DMS153 treated with DMSO at 0.1 percent for 48 hours (cell line): ENCODE measurements at regions not wholly inside any gene's neighbourhood (a gene's known extent, or its start where the extent isn't known, plus 50 kb on each side); places are given as distances from the start of the nearest gene placed in this dataset.

Source experiments
- DNase-seq: peaks from one replicate; lab custom pipeline; 2025; ENCODE audit not compliant: unreplicated experiment; lab: John Stamatoyannopoulos, UW

DNA sequence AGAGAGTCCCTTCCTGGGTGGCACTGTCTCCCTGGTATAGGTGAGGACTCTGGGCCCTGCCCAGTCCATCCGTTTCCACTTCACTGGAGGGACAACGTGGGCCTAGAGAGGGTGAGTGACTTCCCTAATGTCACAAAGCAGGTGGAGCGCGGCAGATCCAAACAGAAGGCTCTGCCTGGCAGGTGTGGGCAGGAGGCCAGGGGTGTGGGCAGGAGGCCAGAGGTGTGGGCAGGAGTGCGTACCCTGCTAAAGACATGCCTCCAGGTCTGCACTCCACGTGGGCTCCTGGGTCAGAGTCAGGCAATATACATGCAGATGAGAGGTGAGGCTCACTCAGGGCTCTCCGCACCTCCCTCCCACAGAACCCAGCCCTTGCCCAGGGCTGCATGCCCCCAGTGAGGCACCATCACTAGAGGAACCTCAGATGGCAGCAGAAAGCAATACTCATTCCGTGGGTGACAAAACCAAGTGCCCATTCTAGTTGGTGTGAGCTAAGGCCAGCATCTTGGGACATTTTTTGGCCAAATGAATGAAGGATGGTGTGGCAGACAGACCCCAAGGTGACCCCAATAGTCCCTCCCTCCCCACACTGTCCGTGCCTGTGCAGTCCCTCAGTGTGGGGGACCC is 271.6 kb upstream of the RTL1 start:
- DNase-seq, result peak; percentile 31

DNA sequence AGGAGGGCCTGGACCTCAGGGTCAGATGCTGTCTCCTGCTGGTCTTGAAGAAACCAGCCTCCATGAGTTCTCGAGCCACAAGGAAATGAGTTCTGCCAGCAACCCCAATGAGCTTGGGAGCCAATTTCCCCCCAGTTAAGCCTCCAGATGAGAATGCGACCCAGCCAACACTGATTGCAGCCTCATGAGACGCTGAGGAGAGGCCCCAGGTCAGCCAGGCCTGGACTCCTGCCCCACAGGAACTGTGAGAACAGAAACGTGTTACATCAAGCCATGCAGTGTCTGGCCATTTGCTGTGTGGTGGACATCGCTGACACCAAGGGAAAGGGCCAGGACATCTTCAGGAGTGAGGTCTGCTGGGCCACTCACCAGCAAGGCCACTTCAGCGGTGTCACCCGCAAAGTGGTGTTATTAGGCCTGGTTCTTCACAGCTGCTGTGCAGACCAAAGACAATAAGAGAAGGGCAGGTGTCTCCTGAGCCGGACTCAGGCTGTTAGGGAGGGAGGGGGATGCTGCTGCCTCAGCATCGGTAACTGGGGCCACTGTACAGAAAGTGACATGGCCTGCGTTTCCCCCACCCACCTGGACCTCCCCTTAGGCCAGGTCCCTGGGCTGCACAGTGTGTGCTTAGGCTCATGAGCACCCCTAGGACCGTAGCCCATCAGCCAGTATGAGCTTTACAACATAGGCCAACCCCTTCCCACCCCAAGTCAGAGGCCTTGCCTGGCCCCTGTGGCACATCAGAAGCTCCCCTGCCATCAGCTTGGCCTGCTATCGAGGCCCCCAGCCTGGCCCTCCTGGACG is 272.4 kb upstream of the RTL1 start:
- no peak for DNase-seq

DNA sequence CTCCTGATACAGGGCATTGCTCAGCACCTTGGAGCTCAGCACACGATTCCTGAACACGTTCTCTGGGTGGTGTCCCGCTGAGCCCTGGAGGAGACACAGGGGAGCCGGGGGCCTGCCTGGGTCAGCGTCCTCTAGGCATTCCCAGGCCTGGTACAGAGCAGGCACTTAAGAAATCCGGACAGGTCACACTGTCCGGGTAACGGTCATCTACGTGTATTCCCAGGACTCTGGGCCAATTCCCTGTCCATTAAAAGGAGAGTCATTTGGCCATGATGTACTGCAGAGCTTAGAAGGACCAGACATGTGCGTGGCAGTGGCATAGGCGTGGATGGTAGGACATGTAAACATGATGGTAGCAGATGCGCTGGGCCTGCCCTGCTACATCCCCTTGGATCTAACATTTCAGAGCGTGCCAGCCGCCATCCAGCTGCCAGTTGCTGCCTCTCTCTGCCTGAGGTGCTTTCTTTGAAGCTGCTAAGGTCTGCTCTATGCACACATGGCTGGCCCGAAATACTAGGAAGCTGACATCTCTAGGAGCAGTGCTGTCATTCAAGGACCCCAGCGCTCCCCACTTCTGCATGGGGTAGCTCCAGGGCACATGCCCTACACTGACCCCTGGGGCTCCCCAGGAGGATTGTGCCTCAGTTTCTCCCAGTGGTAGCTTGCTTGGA is 273.1 kb upstream of the RTL1 start:
- no peak for DNase-seq

DNA sequence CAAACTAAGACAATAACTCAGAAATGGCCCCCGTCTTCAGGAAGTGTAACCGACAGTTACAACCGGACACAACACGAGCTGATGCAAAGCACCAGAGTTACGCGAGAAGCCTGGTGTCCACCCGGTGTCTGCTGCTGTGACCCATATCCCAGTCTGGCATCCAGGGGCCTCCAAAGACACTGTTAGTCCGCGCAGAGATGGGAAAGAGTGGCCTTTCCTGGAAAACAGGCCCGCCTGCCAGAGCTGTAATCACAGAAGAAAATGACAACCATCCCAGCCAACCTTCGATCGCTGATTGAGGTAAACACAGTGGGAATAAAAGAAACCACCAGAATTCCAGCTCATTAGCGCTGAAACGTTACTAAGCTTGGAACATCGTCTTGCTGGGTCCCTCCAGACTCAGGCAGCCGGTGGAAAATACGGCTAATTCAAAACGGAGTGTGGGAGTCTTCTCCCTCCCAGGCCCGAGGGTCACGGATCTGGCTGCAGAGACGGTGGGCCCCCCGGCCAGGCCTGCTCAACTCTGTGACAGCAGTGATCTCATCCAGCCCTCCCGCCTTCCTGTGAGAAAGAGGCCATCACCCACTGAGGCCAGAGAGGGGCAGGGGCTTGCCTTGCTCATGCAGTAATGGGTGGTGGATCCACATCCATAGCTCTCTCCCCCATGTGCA is 273.9 kb upstream of the RTL1 start:
- DNase-seq, result no peak

- DNase-seq, result no peak
These were observed 274.9 kb upstream of the RTL1 start for GRCh38 chr14:101178184-101179072.

GRCh38 chr14:101179691-101180211 is 276.2 kb upstream of the RTL1 start:
- no peak for DNase-seq

DNA sequence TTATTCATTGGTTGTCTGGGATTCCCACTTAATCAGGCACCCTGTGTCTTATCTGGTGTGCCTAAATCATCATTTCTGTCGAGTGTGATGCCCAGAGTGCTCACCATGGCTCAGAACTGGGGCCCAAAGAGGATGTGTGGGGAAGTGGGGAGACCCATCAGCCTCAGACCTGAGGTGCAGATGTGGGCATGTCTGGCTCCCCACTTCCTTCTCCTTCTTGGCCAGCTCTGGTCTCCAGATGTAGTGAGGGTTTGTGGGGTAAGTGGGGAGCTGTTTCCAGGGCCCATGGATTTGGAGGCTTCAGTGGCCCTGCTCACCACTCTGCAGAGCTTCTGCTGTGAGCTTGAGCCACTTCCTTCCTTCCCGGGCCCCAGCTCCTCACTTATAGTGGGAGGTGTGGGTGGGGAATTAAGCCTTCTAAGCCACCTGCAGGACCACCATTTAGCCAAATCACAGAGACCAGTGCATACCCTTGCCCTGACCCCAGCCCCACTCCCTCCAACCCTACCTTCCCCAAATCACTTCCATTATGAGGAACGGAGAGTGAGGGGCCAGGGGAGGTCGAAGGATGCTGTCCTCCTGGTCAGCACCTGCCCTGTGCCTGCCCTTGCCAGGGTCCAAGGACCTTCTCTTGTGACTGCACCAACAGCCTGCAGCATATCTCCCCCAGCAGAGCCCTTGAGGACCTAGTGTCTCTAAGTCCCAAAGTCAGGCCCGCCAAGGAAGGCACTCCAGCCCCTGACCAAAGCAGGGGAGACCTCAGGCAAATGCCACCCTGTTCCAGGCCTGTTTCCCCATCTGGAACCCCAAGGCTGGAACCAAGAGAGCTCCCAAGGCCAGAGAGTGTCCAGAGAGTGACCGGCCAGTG is 278.2 kb upstream of the RTL1 start:
- no peak for DNase-seq

DNA sequence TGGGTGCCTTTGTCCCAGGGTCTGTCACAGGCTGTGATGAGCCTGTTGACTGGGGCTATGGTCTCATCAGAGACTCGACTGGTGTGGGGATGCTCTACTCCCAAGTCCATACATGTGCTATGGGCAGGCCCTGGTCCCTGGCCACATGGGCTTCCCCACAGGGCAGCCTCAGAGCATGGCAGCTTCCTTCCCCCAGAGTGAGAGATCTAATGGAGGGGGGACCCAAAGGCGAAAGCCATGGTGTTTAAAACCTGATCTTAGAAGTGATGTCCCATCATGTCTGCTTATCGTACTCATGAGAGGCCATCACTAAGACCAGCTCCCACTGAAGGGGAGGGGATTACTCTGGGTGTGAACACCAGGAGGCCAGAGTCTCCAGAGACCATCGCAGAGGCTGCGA is 279.0 kb upstream of the RTL1 start:
- DNase-seq, result no peak

- no peak for DNase-seq
These were observed 280.0 kb upstream of the RTL1 start for GRCh38 chr14:101183376-101184103.

DNA sequence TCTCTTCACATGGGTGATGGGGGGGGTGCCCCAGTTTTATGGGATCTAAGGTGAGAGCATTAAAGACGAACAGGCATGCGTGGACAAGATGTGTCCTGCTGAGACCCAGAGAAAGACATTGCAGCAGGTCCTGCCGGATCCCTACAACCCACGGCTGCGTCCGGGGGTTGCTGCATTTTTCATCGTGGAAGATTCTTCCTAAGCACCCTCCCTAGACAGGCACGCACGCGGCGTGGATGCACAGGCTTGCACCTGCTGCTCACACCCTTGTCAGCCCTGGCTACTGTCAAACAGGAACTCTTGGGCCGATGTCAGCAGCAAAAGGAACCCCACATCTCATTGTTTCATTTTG is 280.6 kb upstream of the RTL1 start:
- no peak for DNase-seq

DNA sequence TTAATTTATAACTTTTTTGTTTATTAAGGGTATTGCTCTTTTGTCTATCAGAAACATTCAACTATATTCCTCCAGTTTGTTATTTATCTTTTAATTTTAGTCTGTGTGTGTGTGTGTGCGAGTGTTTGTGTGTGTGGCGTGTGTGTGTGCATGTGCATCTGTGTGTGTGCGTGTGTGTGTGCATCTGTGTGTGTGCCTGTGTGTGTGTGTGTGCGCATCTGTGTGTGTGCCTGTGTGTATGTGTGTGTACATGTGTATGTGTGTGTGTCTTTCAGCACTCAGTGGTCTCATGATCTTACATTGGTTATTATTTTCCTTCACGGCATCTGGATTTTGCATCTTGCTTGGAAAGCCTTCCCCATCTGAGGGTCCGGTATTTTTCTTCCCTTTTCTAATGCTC is 281.1 kb upstream of the RTL1 start:
- no peak for DNase-seq

GRCh38 chr14:101185073-101185835 is 281.7 kb upstream of the RTL1 start:
- no peak for DNase-seq

GRCh38 chr14:101185946-101186345 is 282.4 kb upstream of the RTL1 start:
- DNase-seq, result no peak

DNA sequence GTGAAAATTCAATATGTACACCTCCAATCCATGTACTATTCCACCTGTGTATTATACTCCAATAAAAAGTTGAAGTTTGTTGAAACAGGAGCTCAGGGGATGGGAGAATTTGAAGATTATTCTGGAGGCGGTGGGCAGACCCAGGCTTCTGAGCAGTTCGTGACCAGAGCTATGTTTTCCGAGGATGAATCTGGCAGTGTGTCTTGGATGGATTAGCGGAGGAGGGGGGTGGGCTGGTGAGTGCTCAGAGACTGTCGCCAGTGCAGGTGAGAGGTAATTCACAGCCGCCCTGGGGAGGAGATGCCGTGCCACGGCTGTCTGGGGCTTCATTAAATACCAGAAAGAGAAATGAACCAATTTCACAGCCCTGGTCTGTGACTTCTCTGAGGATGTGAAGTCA is 283.0 kb upstream of the RTL1 start:
- DNase-seq, result no peak

GRCh38 chr14:101186992-101187815 is 283.7 kb upstream of the RTL1 start:
- no peak for DNase-seq

GRCh38 chr14:101187816-101188570 is 284.5 kb upstream of the RTL1 start:
- no peak for DNase-seq

GRCh38 chr14:101188571-101188915 is 285.0 kb upstream of the RTL1 start:
- DNase-seq, result no peak
